ENCODE measurements at regions not wholly inside any gene's neighbourhood (a gene's known extent, or its start where the extent isn't known, plus 50 kb on each side); places are given as distances from the start of the nearest gene placed in this dataset.
A peak's percentile ranks its signal among the peaks of the same experiment; 100 is the strongest.
"Not testable (repeated sequence)": the region's sequence is repeated elsewhere in the genome, so short reads cannot be mapped to it uniquely, and the experiment has no call there.

GRCh38 chr14:52125885-52126284, 57.0 kb upstream of the NID2 start:
- DNase-seq (ENCODE audit: low read depth), result no peak
- H3K4me3 ChIP-seq (ENCODE audit: low read depth, low read length), result no peak overlapping the region

- no peak overlapping the region for H3K4me3 ChIP-seq (ENCODE audit: low read depth, low read length)
- DNase-seq (ENCODE audit: low read depth), result peak; percentile 82
These were observed 56.2 kb upstream of the NID2 start for GRCh38 chr14:52124791-52125684.

- H3K4me3 ChIP-seq (ENCODE audit: low read depth, low read length); DNase-seq (ENCODE audit: low read depth): not testable (repeated sequence)
These were observed 53.3 kb upstream of the NID2 start for GRCh38 chr14:52122163-52122562.

- no peak overlapping the region for H3K4me3 ChIP-seq (ENCODE audit: low read depth, low read length)
- DNase-seq (ENCODE audit: low read depth), result no peak
These were observed 52.6 kb upstream of the NID2 start for GRCh38 chr14:52121441-52121840.

- H3K4me3 ChIP-seq (ENCODE audit: low read depth, low read length), result no peak overlapping the region
- DNase-seq (ENCODE audit: low read depth), result no peak
These were observed 50.2 kb upstream of the NID2 start for GRCh38 chr14:52119030-52119429.
